ENCODE measurements at regions not wholly inside any gene's neighbourhood (a gene's known extent, or its start where the extent isn't known, plus 50 kb on each side); places are given as distances from the start of the nearest gene placed in this dataset.

GRCh38 chr2:175552902-175553301 lies 371.4 kb upstream of the ATP5MC3 start:
- DNase-seq: no peak

- DNase-seq: no peak
Measured at GRCh38 chr2:175540421-175540820, 358.9 kb upstream of the ATP5MC3 start.

GRCh38 chr2:175539122-175539521 lies 357.6 kb upstream of the ATP5MC3 start:
- DNase-seq: no peak

- DNase-seq: no peak
Measured at GRCh38 chr2:175536059-175536458, 354.5 kb upstream of the ATP5MC3 start.

GRCh38 chr2:175535631-175536030 lies 354.1 kb upstream of the ATP5MC3 start:
- DNase-seq: no peak

GRCh38 chr2:175525975-175526374 lies 344.5 kb upstream of the ATP5MC3 start:
- DNase-seq: no peak

- no peak for DNase-seq
Measured at GRCh38 chr2:175523001-175523400, 341.5 kb upstream of the ATP5MC3 start.

GRCh38 chr2:175518206-175518605 lies 336.7 kb upstream of the ATP5MC3 start:
- no peak for DNase-seq

- DNase-seq: no peak
Measured at GRCh38 chr2:175516555-175516954, 335.0 kb upstream of the ATP5MC3 start.

- no peak for DNase-seq
Measured at GRCh38 chr2:175500255-175500654, 318.7 kb upstream of the ATP5MC3 start.

- DNase-seq: peak; percentile 52
Measured at GRCh38 chr2:175490360-175490791, 308.9 kb upstream of the ATP5MC3 start.

GRCh38 chr2:175478096-175478768 lies 296.7 kb upstream of the ATP5MC3 start:
- DNase-seq: no peak

GRCh38 chr2:175476948-175477347 lies 295.4 kb upstream of the ATP5MC3 start:
- no peak for DNase-seq

GRCh38 chr2:175476374-175476773 lies 294.9 kb upstream of the ATP5MC3 start:
- DNase-seq: no peak

GRCh38 chr2:175475130-175475529 lies 293.6 kb upstream of the ATP5MC3 start:
- DNase-seq: no peak

GRCh38 chr2:175468431-175469098 lies 287.1 kb upstream of the ATP5MC3 start:
- DNase-seq: peak; percentile 18

GRCh38 chr2:175465101-175465500 lies 283.6 kb upstream of the ATP5MC3 start:
- no peak for DNase-seq

- DNase-seq: no peak
Measured at GRCh38 chr2:175464311-175464670, 282.8 kb upstream of the ATP5MC3 start.

- peak; percentile 34 for DNase-seq
Measured at GRCh38 chr2:175463589-175464310, 282.2 kb upstream of the ATP5MC3 start.

- no peak for DNase-seq
Measured at GRCh38 chr2:175463169-175463568, 281.7 kb upstream of the ATP5MC3 start.

- no peak for DNase-seq
Measured at GRCh38 chr2:175462246-175462645, 280.7 kb upstream of the ATP5MC3 start.

- peak; percentile 91 for DNase-seq
Measured at GRCh38 chr2:175461839-175462238, 280.3 kb upstream of the ATP5MC3 start.

GRCh38 chr2:175457895-175458448 lies 276.5 kb upstream of the ATP5MC3 start:
- DNase-seq: peak; percentile 9

- no peak for DNase-seq
Measured at GRCh38 chr2:175454953-175455389, 273.5 kb upstream of the ATP5MC3 start.

All from NCI-H146 (cell line).